H1 (cell line): ENCODE measurements at regions not wholly inside any gene's neighbourhood (a gene's known extent, or its start where the extent isn't known, plus 50 kb on each side); places are given as distances from the start of the nearest gene placed in this dataset.

Experiments
- CHD1 ChIP-seq: IDR thresholded peaks from 2 replicates; pipeline ENCODE4 v1.6.1; 2012; ENCODE audit warnings: low read depth, low read length, improper control_type of control experiment
- CHD7 ChIP-seq: fragments of 300-600 bp; sonication (generic); IDR thresholded peaks from 2 replicates; pipeline ENCODE4 v1.7.1; 2012; ENCODE audit warnings: low read length, moderate library complexity, mild to moderate bottlenecking, inconsistent platforms; ENCODE audit not compliant: insufficient replicate concordance
- CTBP2 ChIP-seq: IDR thresholded peaks from 2 replicates; pipeline ENCODE4 v1.7.0; 2011; ENCODE audit warnings: borderline replicate concordance, mild to moderate bottlenecking, moderate library complexity, mixed read lengths, low read length; ENCODE audit not compliant: insufficient read depth, insufficient read length
- FOSL1 ChIP-seq: IDR thresholded peaks from 2 replicates; pipeline ENCODE4 v1.6.1; 2011; ENCODE audit warnings: mild to moderate bottlenecking, low read depth, low read length, moderate library complexity; ENCODE audit not compliant: insufficient read depth
- KDM5A ChIP-seq: fragments of 200-600 bp; IDR thresholded peaks from 2 replicates; pipeline ENCODE4 v1.7.1; 2012; ENCODE audit warnings: mild to moderate bottlenecking, low read length, inconsistent platforms, mixed read lengths
- MAFK ChIP-seq: IDR thresholded peaks from 2 replicates; pipeline ENCODE4 v1.6.1; 2012; ENCODE audit warnings: low read depth, mild to moderate bottlenecking, improper control_type of control experiment, low read length
- POLR2AphosphoS5 ChIP-seq: IDR thresholded peaks from 2 replicates; pipeline ENCODE4 v1.6.1; 2011; ENCODE audit warnings: low read depth, low read length
- SRF ChIP-seq: IDR thresholded peaks from 2 replicates; pipeline ENCODE4 v1.6.1; 2011; ENCODE audit warnings: mild to moderate bottlenecking, low read depth, low read length, moderate library complexity
- TAF1 ChIP-seq: IDR thresholded peaks from 2 replicates; pipeline ENCODE4 v1.6.1; 2011; ENCODE audit warnings: mild to moderate bottlenecking, low read depth, low read length
- USF2 ChIP-seq: IDR thresholded peaks from 2 replicates; pipeline ENCODE4 v1.6.1; 2011; ENCODE audit warnings: low read length, improper control_type of control experiment

- TF ChIP-seq CHD7 (no peak), KDM5A (no peak), CTBP2 (no peak), FOSL1 (no peak), POLR2AphosphoS5 (no peak), MAFK (no peak), USF2 (no peak), CHD1 (no peak), SRF (no peak), TAF1 (no peak)
These were observed 81.7 kb upstream of the KLHL1 start (continued) for GRCh38 chr13:70189981-70190380.
